Heart left ventricle (tissue), 13 donors: ENCODE measurements at regions not wholly inside any gene's neighbourhood (a gene's known extent, or its start where the extent isn't known, plus 50 kb on each side); places are given as distances from the start of the nearest gene placed in this dataset.

Source experiments
- CTCF ChIP-seq, 12 donors: fragments of 200-600 bp; sonication (generic) in 4 of 12; IDR thresholded peaks; one replicate each; pipeline versions ENCODE4 v1.5.0 to v1.8.0; 2018 to 2022; ENCODE audit warnings: antibody characterized with exemption in 12 of 12, mild to moderate bottlenecking in 5 of 12
- POLR2A ChIP-seq, 2 donors: fragments of 450-650 bp; IDR thresholded peaks; one replicate each; pipeline ENCODE4 v1.6.1; 2017; ENCODE audit warnings: antibody characterized with exemption in 2 of 2, mild to moderate bottlenecking in 2 of 2, moderate library complexity in 2 of 2
- donor health status: ischemic (EF 13 %, LVEDD 7.1; RV severe dilation, severe dysfunction).
- donor health status: DM: no; HTN: yes; CAD: no.
- donor health status: DM: no; HTN: no; CAD: no.
- donor health status: ischemic (EF 25% LVEDD 6.9; RV normal size, moderate dysfunction).
- donor health status: ischemic (EF 25% LVEDD 5.7; RV mildly dilated, moderate dysfunction).
- donor health status: ischemic (EF 35%, LVEDD 5.7; RV mildly dilated, moderate dysfunction).
- donor health status: nonischemic (EF 11% LVEDD 7.7; RV severe dilation, severe dysfunction).
- donor health status: DM: yes; HTN: yes; CAD: no.
- donor health status: PGD.
- donor health status: ischemic (EF 29% LVEDD 5.4; RV normal size, mild dysfunction).
- donor health status: nonischemic (EF 23%, LVEDD 6.1; RV moderate dilation, normal function).

DNA sequence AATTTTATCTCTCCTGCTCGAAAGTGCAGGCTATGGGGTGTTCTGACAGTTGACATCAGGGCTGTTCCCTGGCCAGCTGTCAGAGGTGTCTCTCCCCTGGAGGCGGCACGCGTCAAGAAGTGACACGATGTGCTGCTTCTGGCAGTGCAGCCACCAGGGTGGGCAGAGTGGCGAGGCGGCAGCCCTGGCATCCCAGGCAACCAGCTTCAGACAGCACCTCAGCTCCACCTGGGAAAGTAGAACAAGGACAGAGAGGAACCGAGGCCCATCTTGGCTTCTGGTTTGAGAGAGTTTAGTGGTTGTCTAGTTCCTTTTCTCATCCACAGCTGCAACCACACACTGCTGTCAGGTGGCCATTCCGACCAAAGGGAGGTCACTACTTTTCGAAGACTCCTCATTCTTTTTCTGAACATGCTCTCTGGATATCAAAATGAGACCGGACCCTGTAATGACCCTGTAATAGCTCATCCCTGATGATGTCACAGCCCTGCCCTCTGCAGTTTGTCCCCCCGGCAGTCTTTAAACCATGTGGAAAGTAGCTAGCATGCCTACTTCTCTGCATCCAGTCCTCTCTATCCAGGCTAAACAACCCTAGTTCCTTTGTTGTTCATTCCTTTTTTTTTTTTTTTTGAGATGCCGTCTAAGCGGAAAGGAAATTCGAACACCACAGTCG lies 381.0 kb upstream of the NRP1 start:
- TF ChIP-seq POLR2A (IDR thresholded peaks at IDR 0.05) (no peak), CTCF (IDR thresholded peaks at IDR 0.05) (peak in 1 of 12 donors; percentile 14)
